ENCODE measurements at regions not wholly inside any gene's neighbourhood (a gene's known extent, or its start where the extent isn't known, plus 50 kb on each side); places are given as distances from the start of the nearest gene placed in this dataset.

DNA sequence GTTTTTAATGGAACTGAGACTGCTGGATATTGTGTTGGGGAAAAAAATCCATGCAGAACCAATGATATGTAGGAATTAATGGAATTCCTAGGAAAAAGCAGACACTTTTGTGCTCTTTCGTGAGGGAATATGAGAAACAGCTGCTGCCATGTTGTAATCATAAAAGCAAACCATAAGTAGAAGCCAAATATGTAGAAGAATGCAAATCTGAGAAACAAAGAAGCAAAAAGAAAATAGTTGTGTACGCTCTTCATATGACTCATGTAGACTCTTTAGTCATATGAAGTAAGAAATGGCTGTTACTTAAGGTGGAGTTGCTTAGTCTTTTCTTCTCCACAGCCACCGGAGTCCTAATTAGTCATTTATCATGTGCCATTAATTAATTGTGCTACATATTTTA lies 298.6 kb upstream of the ZNF717 start:
- peaks cover 3% of the 10 kb centered on the region for H3K27me3 Mint-ChIP-seq (ENCODE audit: low read depth)
- H3K9me3 Mint-ChIP-seq (ENCODE audit: low read depth): peaks cover 9% of the 10 kb centered on the region
- H3K27ac Mint-ChIP-seq (ENCODE audit: unreplicated experiment): no peak overlapping the region
- no peak for TF ChIP-seq CTCF (IDR thresholded peaks at IDR 0.05)
- no peak overlapping the region for H3K4me3 Mint-ChIP-seq (ENCODE audit: unreplicated experiment)
- H3K36me3 Mint-ChIP-seq (ENCODE audit: low read depth): no peaks in the 10 kb centered on the region
- H3K4me1 Mint-ChIP-seq (ENCODE audit: low read depth): no peaks in the 10 kb centered on the region
- DNase-seq (ENCODE audit: low spot score): no peak

DNA sequence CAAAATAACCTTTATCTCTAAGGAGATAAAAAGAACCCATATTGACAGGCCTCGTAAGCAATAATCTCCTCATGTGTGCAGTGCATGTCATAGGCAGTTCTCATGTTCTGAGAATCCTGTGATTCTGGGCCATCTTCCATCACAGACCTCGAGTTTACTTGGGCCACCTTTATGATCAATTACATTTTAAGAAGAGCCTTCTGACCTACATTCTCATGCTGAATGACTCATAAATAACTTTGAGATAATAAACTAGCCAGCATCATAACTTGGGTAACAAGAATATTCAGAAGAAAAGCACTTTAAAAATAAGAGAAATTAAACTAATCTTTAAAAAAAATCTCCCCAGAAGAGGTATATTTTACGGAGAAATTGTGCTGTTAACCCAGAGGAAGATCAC lies 310.7 kb upstream of the ZNF717 start:
- Mint-ChIP-seq H3K4me1 (ENCODE audit: low read depth) (no peaks in the 10 kb centered on the region), H3K9me3 (ENCODE audit: low read depth) (no peaks in the 10 kb centered on the region), H3K27ac (ENCODE audit: unreplicated experiment) (no peak overlapping the region), H3K27me3 (ENCODE audit: low read depth) (peaks cover 4% of the 10 kb centered on the region), H3K36me3 (ENCODE audit: low read depth) (no peaks in the 10 kb centered on the region), H3K4me3 (ENCODE audit: unreplicated experiment) (no peak overlapping the region)
- no peak for DNase-seq (ENCODE audit: low spot score)
- TF ChIP-seq CTCF (IDR thresholded peaks at IDR 0.05): no peak

GRCh38 chr3:76096836-76097588 lies 311.7 kb upstream of the ZNF717 start:
- DNase-seq (ENCODE audit: low spot score): no peak
- Mint-ChIP-seq H3K36me3 (ENCODE audit: low read depth) (no peaks in the 10 kb centered on the region), H3K9me3 (ENCODE audit: low read depth) (no peaks in the 10 kb centered on the region), H3K4me1 (ENCODE audit: low read depth) (no peaks in the 10 kb centered on the region), H3K27me3 (ENCODE audit: low read depth) (peaks cover 3% of the 10 kb centered on the region), H3K4me3 (ENCODE audit: unreplicated experiment) (no peak overlapping the region), H3K27ac (ENCODE audit: unreplicated experiment) (no peak overlapping the region)
- no peak for TF ChIP-seq CTCF (IDR thresholded peaks at IDR 0.05)

GRCh38 chr3:76097589-76097969 lies 312.2 kb upstream of the ZNF717 start:
- Mint-ChIP-seq H3K4me3 (ENCODE audit: unreplicated experiment) (no peak overlapping the region), H3K27ac (ENCODE audit: unreplicated experiment) (no peak overlapping the region), H3K4me1 (ENCODE audit: low read depth) (no peaks in the 10 kb centered on the region), H3K27me3 (ENCODE audit: low read depth) (peaks cover 3% of the 10 kb centered on the region), H3K9me3 (ENCODE audit: low read depth) (no peaks in the 10 kb centered on the region), H3K36me3 (ENCODE audit: low read depth) (no peaks in the 10 kb centered on the region)
- no peak for DNase-seq (ENCODE audit: low spot score)
- TF ChIP-seq CTCF (IDR thresholded peaks at IDR 0.05): no peak

GRCh38 chr3:76099956-76100355 lies 314.6 kb upstream of the ZNF717 start:
- DNase-seq (ENCODE audit: low spot score): no peak
- H3K27me3 Mint-ChIP-seq (ENCODE audit: low read depth): peaks cover 9% of the 10 kb centered on the region
- no peaks in the 10 kb centered on the region for H3K4me1 Mint-ChIP-seq (ENCODE audit: low read depth)
- H3K4me3 Mint-ChIP-seq (ENCODE audit: unreplicated experiment): no peak overlapping the region
- H3K36me3 Mint-ChIP-seq (ENCODE audit: low read depth): no peaks in the 10 kb centered on the region
- no peak overlapping the region for H3K27ac Mint-ChIP-seq (ENCODE audit: unreplicated experiment)
- no peak for TF ChIP-seq CTCF (IDR thresholded peaks at IDR 0.05)
- no peaks in the 10 kb centered on the region for H3K9me3 Mint-ChIP-seq (ENCODE audit: low read depth)

All from chondrocyte (in vitro differentiated cells).